ENCODE measurements at regions not wholly inside any gene's neighbourhood (a gene's known extent, or its start where the extent isn't known, plus 50 kb on each side); places are given as distances from the start of the nearest gene placed in this dataset.
A peak's percentile ranks its signal among the peaks of the same experiment; 100 is the strongest.

- ATAC-seq (no peak), DNase-seq (ENCODE audit: low spot score) (peak; percentile 34), FAIRE-seq (no peak)
- H3K36me3 ChIP-seq (replicated peaks in 1 of 2; ENCODE audit: control insufficient read depth in 1 of 2, insufficient read depth in 2 of 2, low read length in 2 of 2), result no peaks in the 10 kb centered on the region
- no TSS peak for BruUV-seq (replicated peaks)
- WGBS (ENCODE audit: low lambda C conversion rate), result 58% methylated on average over 4 of the region's 4 CpGs
- no peak overlapping the region for H3K9ac ChIP-seq (ENCODE audit: insufficient read depth, low read depth, low read length)
- CTCF ChIA-PET (ENCODE audit: low intra/inter-chr PET ratio, low total read pairs), result no interaction called here
- no peaks in the 10 kb centered on the region for H4K20me1 ChIP-seq (ENCODE audit: insufficient read depth, low read length)
- H2AFZ ChIP-seq (ENCODE audit: low read length), result no peak overlapping the region
- in situ Hi-C loops (cut with HindIII; ENCODE audit: extremely low pct_ligation_motif_present, low pct_unique_long_range_greater_than_20kb), result no loop called here
- H3K4me3 ChIP-seq (replicated peaks in 1 of 3; ENCODE audit: insufficient read depth in 1 of 3, low read depth in 2 of 3, low read length in 3 of 3), result no peak overlapping the region
- intact Hi-C loops (cut with micrococcal nuclease; ENCODE audit: unreplicated experiment), result no loop called here
- H3K4me1 ChIP-seq (ENCODE audit: insufficient read depth, low read length), result peaks cover 43% of the 10 kb centered on the region
- H3K27me3 ChIP-seq (ENCODE audit: control insufficient read depth in 1 of 2, insufficient read depth in 2 of 2, low read length in 2 of 2), result no peaks in the 10 kb centered on the region
- H3K79me2 ChIP-seq (ENCODE audit: insufficient read depth, low read length), result no peaks in the 10 kb centered on the region
- H3K27ac ChIP-seq (ENCODE audit: extremely low read length, insufficient read depth, low read length), result no peak overlapping the region
- no peak overlapping the region for H3K4me2 ChIP-seq (ENCODE audit: low read depth, low read length)
- POLR2A ChIA-PET, result interaction anchor here (0.7 to 0.8 kb wide), 2 partner anchors 57 to 144 kb away, joined by 3 to 4 read pairs; no protein-coding TSS in a partner anchor
- no peaks in the 10 kb centered on the region for H3K9me3 ChIP-seq (ENCODE audit: low read length)
- no peak for TF ChIP-seq ZNF629 (CRISPR knock-in tag; conservative IDR thresholded peaks at IDR 0.05)
- TF ChIP-seq MED8 (CRISPR knock-in tag; IDR thresholded peaks at IDR 0.05; ENCODE audit: insufficient replicate concordance), result no peak
- TF ChIP-seq CEBPZ (IDR thresholded peaks at IDR 0.05; ENCODE audit: low read length), result no peak
- no peak for TF ChIP-seq GPN1 (CRISPR knock-in tag; IDR thresholded peaks at IDR 0.05; ENCODE audit: borderline replicate concordance)
- TF ChIP-seq ZNF577 (CRISPR knock-in tag; IDR thresholded peaks at IDR 0.05; ENCODE audit: borderline replicate concordance, low read depth), result no peak
- TF ChIP-seq PPARG (CRISPR knock-in tag; conservative IDR thresholded peaks at IDR 0.05), result no peak
- no peak for TF ChIP-seq MYC (CRISPR knock-in tag; IDR thresholded peaks at IDR 0.05; ENCODE audit: borderline replicate concordance)
- no peak for TF ChIP-seq ZNF549 (CRISPR knock-in tag; IDR thresholded peaks at IDR 0.05)
- TF ChIP-seq IKZF4 (CRISPR knock-in tag; IDR thresholded peaks at IDR 0.05; ENCODE audit: borderline replicate concordance, low read depth, not compliant biosample characterization), result no peak
- no peak for TF ChIP-seq ZNF740 (CRISPR knock-in tag; IDR thresholded peaks at IDR 0.05)
- no peak for TF ChIP-seq RFXANK (CRISPR knock-in tag; IDR thresholded peaks at IDR 0.05)
- no peak for TF ChIP-seq HOXA9 (CRISPR knock-in tag; IDR thresholded peaks at IDR 0.05; ENCODE audit: borderline replicate concordance)
- no peak for TF ChIP-seq HNF1A (IDR thresholded peaks at IDR 0.05; ENCODE audit: low read depth)
- no peak for TF ChIP-seq HNF1A (CRISPR knock-in tag; IDR thresholded peaks at IDR 0.05; ENCODE audit: borderline replicate concordance)
- TF ChIP-seq BRCA1 (CRISPR knock-in tag; IDR thresholded peaks at IDR 0.05), result no peak
- no peak for TF ChIP-seq BCL6 (CRISPR knock-in tag; IDR thresholded peaks at IDR 0.05)
Measured at GRCh38 chr5:124604419-124604818, 142.0 kb downstream of the ZNF608 start.
